GM12878 (cell line): ENCODE measurements at regions not wholly inside any gene's neighbourhood (a gene's known extent, or its start where the extent isn't known, plus 50 kb on each side); places are given as distances from the start of the nearest gene placed in this dataset.

Experiments used
- CTCF ChIP-seq, 3 experiments: IDR thresholded peaks in 2 of 3; conservative IDR thresholded peaks in 1 of 3; 2 replicates each; pipeline ENCODE4 v1.5.1; 2011; ENCODE audit warnings: low read depth in 3 of 3, low read length in 3 of 3, mild to moderate bottlenecking in 3 of 3, control low read depth in 2 of 3, moderate library complexity in 2 of 3, inconsistent platforms in 1 of 3, mixed read lengths in 1 of 3; ENCODE audit not compliant: control insufficient read depth in 2 of 3, insufficient read depth in 1 of 3; ENCODE audit errors: extremely low read depth in 1 of 3
- EP300 ChIP-seq, 2 experiments: fragments of 150-350 bp in 1 of 2; IDR thresholded peaks; 2 replicates each; pipeline ENCODE4 v1.6.1; 2011 to 2012; ENCODE audit warnings: low read depth in 2 of 2, low read length in 2 of 2, borderline replicate concordance in 1 of 2, improper control_type of control experiment in 1 of 2, inconsistent platforms in 1 of 2; ENCODE audit not compliant: control insufficient read depth in 1 of 2
- NR2C2 ChIP-seq: IDR thresholded peaks from 2 replicates; pipeline ENCODE4 v1.6.1; 2011; ENCODE audit warnings: borderline replicate concordance, low read depth; ENCODE audit not compliant: control insufficient read depth, insufficient read length
- POLR2A ChIP-seq: IDR thresholded peaks from 2 replicates; pipeline ENCODE4 v1.6.1; 2011; ENCODE audit warnings: low read depth, mild to moderate bottlenecking, low read length
- POLR2AphosphoS2 ChIP-seq: IDR thresholded peaks from 2 replicates; pipeline ENCODE4 v1.6.1; 2011; ENCODE audit warnings: low read depth, mild to moderate bottlenecking, low read length, improper control_type of control experiment, moderate library complexity
- POU2F2 ChIP-seq: IDR thresholded peaks from 3 replicates; pipeline ENCODE4 v1.6.1; 2011; ENCODE audit warnings: low read depth, mild to moderate bottlenecking, low read length, borderline replicate concordance
- RAD21 ChIP-seq: IDR thresholded peaks from 2 replicates; pipeline ENCODE4 v1.6.1; 2011; ENCODE audit warnings: mild to moderate bottlenecking, low read depth, low read length, moderate library complexity; ENCODE audit not compliant: insufficient read depth
- SUZ12 ChIP-seq: fragments of 200-600 bp; sonication (generic); IDR thresholded peaks from one replicate; pipeline ENCODE4 v1.6.1; 2018; ENCODE audit warnings: antibody characterized with exemption, mild to moderate bottlenecking; ENCODE audit not compliant: unreplicated experiment
- ZNF24 ChIP-seq: fragments of 450-650 bp; IDR thresholded peaks from 2 replicates; pipeline ENCODE4 v1.6.1; 2017; ENCODE audit warnings: antibody characterized with exemption, mild to moderate bottlenecking

DNA sequence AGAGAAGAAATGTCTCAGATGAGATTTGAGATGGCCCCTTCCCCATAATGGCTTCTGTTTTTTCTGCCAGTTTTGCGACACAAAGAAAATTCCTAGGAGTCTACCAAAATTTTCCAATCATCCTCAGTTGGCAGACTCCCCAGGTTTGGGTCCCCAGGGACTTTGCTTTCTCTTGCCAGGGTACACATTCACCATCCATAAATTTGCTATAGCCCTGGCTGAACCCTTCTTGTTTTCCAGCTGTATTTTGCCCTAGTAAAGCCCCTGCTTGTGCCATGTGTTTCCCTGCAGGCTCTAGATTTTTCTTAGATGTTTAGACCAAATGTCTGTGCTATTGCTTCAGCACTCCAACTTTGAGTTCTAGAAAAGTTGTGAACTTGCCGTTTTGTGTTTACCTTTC is 283.2 kb downstream of the ANXA1 start:
- TF ChIP-seq EP300 (IDR thresholded peaks at IDR 0.05; ENCODE audit: borderline replicate concordance in 1 of 2, control insufficient read depth in 1 of 2, low read depth in 2 of 2, low read length in 2 of 2) (no peak), POLR2AphosphoS2 (no peak), NR2C2 (no peak), POU2F2 (no peak), ZNF24 (no peak), SUZ12 (no peak), RAD21 (no peak), CTCF (IDR thresholded peaks at IDR 0.05 in 2 of 3, conservative IDR thresholded peaks at IDR 0.05 in 1 of 3; ENCODE audit: control insufficient read depth in 2 of 3, extremely low read depth in 1 of 3, insufficient read depth in 1 of 3, low read depth in 3 of 3, low read length in 3 of 3) (no peak), POLR2A (no peak)
